GM12874 (cell line): ENCODE measurements at regions not wholly inside any gene's neighbourhood (a gene's known extent, or its start where the extent isn't known, plus 50 kb on each side); places are given as distances from the start of the nearest gene placed in this dataset.

Experiments used
- TF ChIP-seq, protein P1 (sequence below): IDR thresholded peaks from 2 replicates; pipeline ENCODE4 v1.5.1; 2011; ENCODE audit warnings: low read depth, mild to moderate bottlenecking, control low read depth, low read length, moderate library complexity; ENCODE audit not compliant: insufficient read depth

DNA sequence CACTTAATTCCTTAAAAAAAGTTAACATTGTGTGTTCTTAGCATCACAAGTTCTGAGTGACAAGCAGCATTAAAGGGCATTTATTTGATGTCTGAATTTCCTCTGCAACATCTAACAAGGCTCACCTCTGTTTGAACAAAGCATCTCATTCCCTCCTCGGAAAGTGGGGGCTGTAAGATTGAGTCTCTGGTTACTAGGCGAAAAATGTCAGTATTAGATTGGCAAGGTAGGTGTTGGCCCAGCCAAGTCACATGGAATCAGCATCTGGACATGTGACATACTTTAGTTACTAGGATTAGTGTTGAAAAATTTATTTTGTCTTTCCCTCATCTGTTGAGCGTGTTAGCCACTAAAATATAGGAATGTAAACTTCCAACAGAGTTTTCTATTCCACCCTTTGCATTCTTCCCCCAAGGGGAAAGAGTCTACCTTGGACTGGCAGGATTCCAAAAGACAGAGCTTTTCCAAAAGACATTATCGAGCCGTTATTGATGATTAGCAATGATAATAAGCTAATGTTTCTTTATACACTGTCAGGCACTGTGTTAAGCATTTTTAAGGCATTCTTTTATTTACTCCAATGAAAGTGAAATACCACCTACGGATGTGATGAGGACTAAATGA lies 194.9 kb upstream of the BTG1 start:
- TF ChIP-seq, protein P1, sequence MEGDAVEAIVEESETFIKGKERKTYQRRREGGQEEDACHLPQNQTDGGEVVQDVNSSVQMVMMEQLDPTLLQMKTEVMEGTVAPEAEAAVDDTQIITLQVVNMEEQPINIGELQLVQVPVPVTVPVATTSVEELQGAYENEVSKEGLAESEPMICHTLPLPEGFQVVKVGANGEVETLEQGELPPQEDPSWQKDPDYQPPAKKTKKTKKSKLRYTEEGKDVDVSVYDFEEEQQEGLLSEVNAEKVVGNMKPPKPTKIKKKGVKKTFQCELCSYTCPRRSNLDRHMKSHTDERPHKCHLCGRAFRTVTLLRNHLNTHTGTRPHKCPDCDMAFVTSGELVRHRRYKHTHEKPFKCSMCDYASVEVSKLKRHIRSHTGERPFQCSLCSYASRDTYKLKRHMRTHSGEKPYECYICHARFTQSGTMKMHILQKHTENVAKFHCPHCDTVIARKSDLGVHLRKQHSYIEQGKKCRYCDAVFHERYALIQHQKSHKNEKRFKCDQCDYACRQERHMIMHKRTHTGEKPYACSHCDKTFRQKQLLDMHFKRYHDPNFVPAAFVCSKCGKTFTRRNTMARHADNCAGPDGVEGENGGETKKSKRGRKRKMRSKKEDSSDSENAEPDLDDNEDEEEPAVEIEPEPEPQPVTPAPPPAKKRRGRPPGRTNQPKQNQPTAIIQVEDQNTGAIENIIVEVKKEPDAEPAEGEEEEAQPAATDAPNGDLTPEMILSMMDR = no peak

DNA sequence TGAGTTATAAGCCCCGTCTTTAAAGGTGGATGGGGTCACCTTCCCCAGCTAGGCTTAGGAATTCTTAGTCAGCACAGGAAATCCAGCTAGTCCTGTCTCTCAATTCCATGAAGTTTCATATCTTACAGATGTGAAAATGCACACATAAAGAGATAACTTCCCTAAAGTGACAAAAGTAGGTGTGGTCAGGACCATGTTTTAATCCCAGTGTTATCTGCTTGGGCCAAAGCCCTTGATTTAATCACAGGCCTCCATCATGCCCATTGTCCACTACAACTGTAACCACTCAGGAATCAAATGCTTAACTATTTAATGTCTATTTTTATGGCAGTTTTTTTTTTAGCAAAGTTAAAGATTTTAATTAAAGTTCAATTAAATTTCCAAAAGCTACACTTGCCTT lies 194.4 kb upstream of the BTG1 start:
- TF ChIP-seq, protein P1 = no peak

DNA sequence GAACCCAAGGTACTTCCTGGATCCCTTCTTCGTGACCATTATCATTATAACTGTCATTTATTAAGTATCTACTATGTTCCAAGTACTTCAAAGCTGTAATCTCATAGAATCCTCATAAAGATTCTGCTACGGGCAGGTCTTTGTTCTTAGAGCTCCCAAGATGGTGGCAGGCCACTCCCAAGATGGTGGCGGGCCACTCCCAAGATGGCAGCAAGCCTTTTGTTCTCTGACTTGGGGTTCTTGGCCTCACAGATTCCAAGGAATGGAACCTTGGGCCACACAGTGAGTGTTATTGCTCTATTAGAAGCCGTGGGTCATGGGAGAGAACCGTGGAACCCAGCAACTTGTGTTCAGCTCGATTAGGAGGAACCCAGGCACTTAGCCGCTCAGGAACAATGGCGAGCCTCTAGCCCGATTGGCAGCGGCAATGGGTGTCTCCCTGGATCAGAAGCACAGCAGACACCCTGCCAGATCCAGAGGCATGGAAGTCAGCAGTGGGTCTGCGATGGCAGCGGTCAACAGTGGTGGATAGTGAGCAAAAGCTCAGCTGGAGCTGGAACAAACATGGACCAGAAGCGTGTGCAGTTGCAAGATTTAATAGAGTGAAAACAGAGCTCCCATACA lies 193.7 kb upstream of the BTG1 start:
- TF ChIP-seq, protein P1 = no peak

DNA sequence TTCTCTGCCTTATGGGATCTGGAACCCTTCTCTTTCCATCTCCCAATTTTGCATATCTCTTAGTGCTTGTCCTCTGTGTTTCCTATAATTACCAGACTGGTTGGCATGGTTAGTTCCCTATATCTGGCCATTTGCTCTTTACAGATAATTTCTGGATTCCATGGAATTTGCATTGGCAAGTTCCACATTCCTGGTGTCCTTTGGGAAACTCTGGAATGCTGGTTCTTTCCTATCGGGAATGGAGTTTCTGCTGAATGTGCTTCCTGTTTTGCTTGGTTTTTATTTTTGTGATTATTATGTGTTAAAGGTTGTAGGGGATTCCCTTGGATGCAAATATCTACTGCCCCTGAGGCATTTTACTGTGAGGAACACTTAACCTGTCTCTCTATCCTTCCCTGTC lies 193.0 kb upstream of the BTG1 start:
- TF ChIP-seq, protein P1 = no peak

DNA sequence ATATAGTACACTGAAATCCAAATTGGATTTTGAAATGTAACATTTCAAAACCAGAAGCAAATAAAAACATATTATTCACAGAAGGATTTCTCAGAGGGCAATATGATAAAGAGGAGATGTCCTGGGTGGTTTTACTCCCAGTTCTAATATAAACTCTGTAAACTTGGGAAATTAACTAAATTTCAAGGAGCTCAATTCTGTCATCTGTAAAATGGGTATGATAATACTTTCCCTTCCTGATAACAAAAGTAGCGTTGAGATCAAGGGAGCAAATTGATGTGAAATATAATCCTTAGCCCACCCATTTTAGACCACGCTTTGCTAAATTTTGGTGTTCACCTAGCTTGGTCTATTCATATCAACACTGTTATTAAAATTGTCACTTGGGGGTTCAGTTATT lies 192.5 kb upstream of the BTG1 start:
- TF ChIP-seq, protein P1 = no peak

DNA sequence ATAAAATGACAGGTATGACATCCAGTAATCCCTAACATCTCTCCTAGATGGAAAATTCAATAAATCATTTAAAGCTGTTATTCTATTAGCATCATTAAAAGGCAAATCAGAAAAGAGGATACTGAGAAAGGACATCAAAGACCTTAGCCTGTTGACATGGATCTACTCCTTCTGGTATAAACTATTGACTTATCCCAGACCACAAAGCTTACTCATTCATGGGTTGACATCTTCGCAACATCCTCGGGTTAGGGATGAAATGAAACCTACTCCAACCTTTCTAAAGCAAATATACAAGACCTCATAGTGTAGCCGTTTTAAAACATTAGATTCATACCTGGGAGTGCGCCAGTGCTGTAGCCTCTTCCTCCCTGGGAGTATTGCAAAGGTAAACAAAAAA lies 191.5 kb upstream of the BTG1 start:
- TF ChIP-seq, protein P1 = no peak

DNA sequence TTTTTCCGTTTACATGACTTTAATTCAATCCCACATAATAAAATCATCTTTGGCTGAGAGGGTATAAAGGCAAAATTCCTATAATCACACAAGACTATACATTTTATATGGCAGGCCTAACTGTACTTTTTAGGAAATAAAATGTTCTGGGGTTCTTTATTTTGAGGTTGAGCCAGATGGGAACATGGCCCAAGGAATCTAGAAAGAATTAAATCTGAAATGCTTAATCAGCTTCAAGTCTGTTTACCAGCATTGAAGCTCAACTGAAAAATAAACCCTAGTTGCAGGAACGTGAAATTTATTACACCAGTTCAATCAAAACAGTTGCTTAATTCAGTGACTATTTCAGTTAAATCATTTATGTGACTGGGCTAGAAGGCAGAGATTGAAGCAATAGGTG lies 191.0 kb upstream of the BTG1 start:
- TF ChIP-seq, protein P1 = no peak
